ENCODE measurements at regions not wholly inside any gene's neighbourhood (a gene's known extent, or its start where the extent isn't known, plus 50 kb on each side); places are given as distances from the start of the nearest gene placed in this dataset.
"Not testable (repeated sequence)": the region's sequence is repeated elsewhere in the genome, so short reads cannot be mapped to it uniquely, and the experiment has no call there.

- no peak overlapping the region for H3K27ac Mint-ChIP-seq
These were observed 50.4 kb upstream of the FMOD start for GRCh38 chr1:203401199-203401877.

GRCh38 chr1:203402152-203402551 is 51.2 kb upstream of the FMOD start:
- H3K27ac Mint-ChIP-seq, result no peak overlapping the region
- H3K4me3 Mint-ChIP-seq, result no peak overlapping the region
- H3K9me3 ChIP-seq (ENCODE audit: control insufficient read depth, low read length, poor library complexity, severe bottlenecking), result no peaks in the 10 kb centered on the region
- H3K27me3 Mint-ChIP-seq, result peaks cover 79% of the 10 kb centered on the region
- peaks cover 6% of the 10 kb centered on the region for H3K36me3 Mint-ChIP-seq (ENCODE audit: low read depth)
- ATAC-seq, result no peak
- no peak for DNase-seq
- H3K4me1 Mint-ChIP-seq, result peaks cover 8% of the 10 kb centered on the region

More at GRCh38 chr1:203401199-203401877, 50.4 kb upstream of the FMOD start:
- H3K4me3 Mint-ChIP-seq, result no peak overlapping the region
- ATAC-seq (no peak), DNase-seq (no peak)
- H3K9me3 ChIP-seq (ENCODE audit: control insufficient read depth, low read length, poor library complexity, severe bottlenecking), result no peaks in the 10 kb centered on the region
- peaks cover 7% of the 10 kb centered on the region for H3K4me1 Mint-ChIP-seq
- H3K36me3 Mint-ChIP-seq (ENCODE audit: low read depth), result peaks cover 9% of the 10 kb centered on the region
- peaks cover 79% of the 10 kb centered on the region for H3K27me3 Mint-ChIP-seq

- Mint-ChIP-seq H3K27me3 (peaks cover 77% of the 10 kb centered on the region), H3K27ac (no peak overlapping the region), H3K36me3 (ENCODE audit: low read depth) (peaks cover 8% of the 10 kb centered on the region), H3K4me1 (peaks cover 9% of the 10 kb centered on the region), H3K4me3 (no peak overlapping the region)
- ATAC-seq, result no peak
- no peak for DNase-seq
- H3K9me3 ChIP-seq (ENCODE audit: control insufficient read depth, low read length, poor library complexity, severe bottlenecking), result no peaks in the 10 kb centered on the region
These were observed 51.9 kb upstream of the FMOD start for GRCh38 chr1:203402629-203403337.

GRCh38 chr1:203403586-203403985 is 52.7 kb upstream of the FMOD start:
- Mint-ChIP-seq H3K36me3 (ENCODE audit: low read depth) (peaks cover 10% of the 10 kb centered on the region), H3K27ac (no peak overlapping the region), H3K4me1 (peaks cover 9% of the 10 kb centered on the region), H3K4me3 (no peak overlapping the region), H3K27me3 (peaks cover 77% of the 10 kb centered on the region)
- no peaks in the 10 kb centered on the region for H3K9me3 ChIP-seq (ENCODE audit: control insufficient read depth, low read length, poor library complexity, severe bottlenecking)
- DNase-seq (no peak), ATAC-seq (no peak)

GRCh38 chr1:203404546-203404945 is 53.6 kb upstream of the FMOD start:
- no peak for ATAC-seq
- H3K9me3 ChIP-seq (ENCODE audit: control insufficient read depth, low read length, poor library complexity, severe bottlenecking), result no peaks in the 10 kb centered on the region
- H3K36me3 Mint-ChIP-seq (ENCODE audit: low read depth), result peaks cover 10% of the 10 kb centered on the region
- H3K4me3 Mint-ChIP-seq, result no peak overlapping the region
- H3K27ac Mint-ChIP-seq, result no peak overlapping the region
- H3K4me1 Mint-ChIP-seq, result peaks cover 9% of the 10 kb centered on the region
- DNase-seq, result no peak
- H3K27me3 Mint-ChIP-seq, result peaks cover 85% of the 10 kb centered on the region

- no peak overlapping the region for H3K4me3 Mint-ChIP-seq
- DNase-seq (no peak), ATAC-seq (no peak)
- peak overlapping the region; percentile 53 for H3K27ac Mint-ChIP-seq
- H3K9me3 ChIP-seq (ENCODE audit: control insufficient read depth, low read length, poor library complexity, severe bottlenecking), result no peaks in the 10 kb centered on the region
- H3K4me1 Mint-ChIP-seq, result peaks cover 9% of the 10 kb centered on the region
- H3K36me3 Mint-ChIP-seq (ENCODE audit: low read depth), result peaks cover 13% of the 10 kb centered on the region
- H3K27me3 Mint-ChIP-seq, result peaks cover 90% of the 10 kb centered on the region
These were observed 54.9 kb upstream of the FMOD start for GRCh38 chr1:203405703-203406438.

- Mint-ChIP-seq H3K36me3 (ENCODE audit: low read depth) (peaks cover 10% of the 10 kb centered on the region), H3K27me3 (peaks cover 85% of the 10 kb centered on the region)
These were observed 55.6 kb upstream of the FMOD start for GRCh38 chr1:203406446-203407045.

GRCh38 chr1:203407296-203407695 is 56.4 kb upstream of the FMOD start:
- Mint-ChIP-seq H3K4me1 (peaks cover 5% of the 10 kb centered on the region), H3K4me3 (no peak overlapping the region), H3K27me3 (peaks cover 83% of the 10 kb centered on the region), H3K36me3 (ENCODE audit: low read depth) (peaks cover 8% of the 10 kb centered on the region), H3K27ac (no peak overlapping the region)
- no peak for DNase-seq
- no peak for ATAC-seq
- no peaks in the 10 kb centered on the region for H3K9me3 ChIP-seq (ENCODE audit: control insufficient read depth, low read length, poor library complexity, severe bottlenecking)

More at GRCh38 chr1:203406446-203407045, 55.6 kb upstream of the FMOD start:
- Mint-ChIP-seq H3K4me1 (peaks cover 5% of the 10 kb centered on the region), H3K27ac (peak overlapping the region; percentile 53), H3K4me3 (no peak overlapping the region)
- no peak for ATAC-seq
- H3K9me3 ChIP-seq (ENCODE audit: control insufficient read depth, low read length, poor library complexity, severe bottlenecking), result no peaks in the 10 kb centered on the region
- DNase-seq, result no peak

- no peaks in the 10 kb centered on the region for H3K9me3 ChIP-seq (ENCODE audit: control insufficient read depth, low read length, poor library complexity, severe bottlenecking)
- Mint-ChIP-seq H3K27ac (no peak overlapping the region), H3K4me3 (no peak overlapping the region), H3K36me3 (ENCODE audit: low read depth) (peaks cover 8% of the 10 kb centered on the region), H3K27me3 (peaks cover 68% of the 10 kb centered on the region), H3K4me1 (peaks cover 2% of the 10 kb centered on the region)
- DNase-seq (no peak), ATAC-seq (no peak)
These were observed 57.9 kb upstream of the FMOD start for GRCh38 chr1:203408486-203409481.

GRCh38 chr1:203410182-203410900 is 59.4 kb upstream of the FMOD start:
- Mint-ChIP-seq H3K27ac (no peak overlapping the region), H3K27me3 (peaks cover 58% of the 10 kb centered on the region), H3K4me1 (peaks cover 2% of the 10 kb centered on the region), H3K36me3 (ENCODE audit: low read depth) (peaks cover 8% of the 10 kb centered on the region), H3K4me3 (no peak overlapping the region)
- H3K9me3 ChIP-seq (ENCODE audit: control insufficient read depth, low read length, poor library complexity, severe bottlenecking), result no peaks in the 10 kb centered on the region
- no peak for ATAC-seq
- DNase-seq, result no peak

GRCh38 chr1:203411431-203411830 is 60.5 kb upstream of the FMOD start:
- H3K36me3 Mint-ChIP-seq (ENCODE audit: low read depth); H3K4me1 Mint-ChIP-seq; H3K4me3 Mint-ChIP-seq; ATAC-seq; DNase-seq; H3K27ac Mint-ChIP-seq; H3K9me3 ChIP-seq (ENCODE audit: control insufficient read depth, low read length, poor library complexity, severe bottlenecking): not testable (repeated sequence)
- H3K27me3 Mint-ChIP-seq, result peaks cover 51% of the 10 kb centered on the region

- no peaks in the 10 kb centered on the region for H3K9me3 ChIP-seq (ENCODE audit: control insufficient read depth, low read length, poor library complexity, severe bottlenecking)
- no peaks in the 10 kb centered on the region for H3K36me3 Mint-ChIP-seq (ENCODE audit: low read depth)
- H3K4me1 Mint-ChIP-seq, result no peaks in the 10 kb centered on the region
- H3K4me3 Mint-ChIP-seq, result no peak overlapping the region
- DNase-seq (no peak), ATAC-seq (no peak)
- no peak overlapping the region for H3K27ac Mint-ChIP-seq
- H3K27me3 Mint-ChIP-seq, result peaks cover 32% of the 10 kb centered on the region
These were observed 56.0 kb upstream of the PRELP start for GRCh38 chr1:203419558-203419957.
